ENCODE measurements at regions not wholly inside any gene's neighbourhood (a gene's known extent, or its start where the extent isn't known, plus 50 kb on each side); places are given as distances from the start of the nearest gene placed in this dataset.

- TF ChIP-seq HMGXB4 (CRISPR knock-in tag; IDR thresholded peaks at IDR 0.05; ENCODE audit: borderline replicate concordance) (no peak), MAFK (IDR thresholded peaks at IDR 0.05; ENCODE audit: partially characterized antibody) (no peak)
- TF ChIP-seq, protein P1, sequence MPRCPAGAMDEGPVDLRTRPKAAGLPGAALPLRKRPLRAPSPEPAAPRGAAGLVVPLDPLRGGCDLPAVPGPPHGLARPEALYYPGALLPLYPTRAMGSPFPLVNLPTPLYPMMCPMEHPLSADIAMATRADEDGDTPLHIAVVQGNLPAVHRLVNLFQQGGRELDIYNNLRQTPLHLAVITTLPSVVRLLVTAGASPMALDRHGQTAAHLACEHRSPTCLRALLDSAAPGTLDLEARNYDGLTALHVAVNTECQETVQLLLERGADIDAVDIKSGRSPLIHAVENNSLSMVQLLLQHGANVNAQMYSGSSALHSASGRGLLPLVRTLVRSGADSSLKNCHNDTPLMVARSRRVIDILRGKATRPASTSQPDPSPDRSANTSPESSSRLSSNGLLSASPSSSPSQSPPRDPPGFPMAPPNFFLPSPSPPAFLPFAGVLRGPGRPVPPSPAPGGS (IDR thresholded peaks at IDR 0.05), result no peak
Measured at GRCh38 chr6:65814071-65814470, 107.0 kb upstream of the EYS start (continued).

GRCh38 chr6:65803186-65803585, 96.2 kb upstream of the EYS start:
- ChIA-PET POLR2A (no interaction called here), CTCF (no interaction called here)
- no peak for FAIRE-seq
- H3K4me1 ChIP-seq, result no peaks in the 10 kb centered on the region
- H3K27ac ChIP-seq, result no peak overlapping the region
- ATAC-seq, result no peak
- H3K4me3 ChIP-seq, result no peak overlapping the region
- no peaks in the 10 kb centered on the region for H3K9me3 ChIP-seq
- no peak for TF ChIP-seq RAD21 (conservative IDR thresholded peaks at IDR 0.05 in 1 of 2, IDR thresholded peaks at IDR 0.05 in 1 of 2)
- TF ChIP-seq CBX2 (IDR thresholded peaks at IDR 0.05; ENCODE audit: borderline replicate concordance, low read depth), result no peak
- TF ChIP-seq, protein P2, sequence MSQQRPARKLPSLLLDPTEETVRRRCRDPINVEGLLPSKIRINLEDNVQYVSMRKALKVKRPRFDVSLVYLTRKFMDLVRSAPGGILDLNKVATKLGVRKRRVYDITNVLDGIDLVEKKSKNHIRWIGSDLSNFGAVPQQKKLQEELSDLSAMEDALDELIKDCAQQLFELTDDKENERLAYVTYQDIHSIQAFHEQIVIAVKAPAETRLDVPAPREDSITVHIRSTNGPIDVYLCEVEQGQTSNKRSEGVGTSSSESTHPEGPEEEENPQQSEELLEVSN (IDR thresholded peaks at IDR 0.05; ENCODE audit: borderline replicate concordance, low read depth), result no peak
- TF ChIP-seq HDAC2 (IDR thresholded peaks at IDR 0.05), result no peak
- no peak for TF ChIP-seq NR3C1 (IDR thresholded peaks at IDR 0.05)
- no peak for TF ChIP-seq USF2 (IDR thresholded peaks at IDR 0.05)
- TF ChIP-seq, protein P3, sequence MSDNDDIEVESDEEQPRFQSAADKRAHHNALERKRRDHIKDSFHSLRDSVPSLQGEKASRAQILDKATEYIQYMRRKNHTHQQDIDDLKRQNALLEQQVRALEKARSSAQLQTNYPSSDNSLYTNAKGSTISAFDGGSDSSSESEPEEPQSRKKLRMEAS (IDR thresholded peaks at IDR 0.05), result no peak
- no peak for TF ChIP-seq HOXA7 (CRISPR knock-in tag; IDR thresholded peaks at IDR 0.05)
- TF ChIP-seq ZC3H11A (IDR thresholded peaks at IDR 0.05), result no peak
- no peak for TF ChIP-seq ATOH8 (CRISPR knock-in tag; IDR thresholded peaks at IDR 0.05; ENCODE audit: low read depth)
- TF ChIP-seq MAZ (IDR thresholded peaks at IDR 0.05; ENCODE audit: borderline replicate concordance, low read depth, low read length), result no peak
- TF ChIP-seq ZNF302 (CRISPR knock-in tag; IDR thresholded peaks at IDR 0.05), result no peak
- TF ChIP-seq KDM1A (IDR thresholded peaks at IDR 0.05; ENCODE audit: low read depth), result no peak
- no peak for TF ChIP-seq REST (IDR thresholded peaks at IDR 0.05)
- TF ChIP-seq HMGXB4 (CRISPR knock-in tag; IDR thresholded peaks at IDR 0.05; ENCODE audit: borderline replicate concordance), result no peak
- no peak for TF ChIP-seq KDM5A (IDR thresholded peaks at IDR 0.05)
- H3K4me2 ChIP-seq, result no peak overlapping the region
- DNase-seq (ENCODE audit: low read depth in 1 of 2, low spot score in 1 of 2), result no peak

Measured in A549 (cell line).